HG03520 (cell line): ENCODE measurements at regions not wholly inside any gene's neighbourhood (a gene's known extent, or its start where the extent isn't known, plus 50 kb on each side); places are given as distances from the start of the nearest gene placed in this dataset.
"Not testable (repeated sequence)": the region's sequence is repeated elsewhere in the genome, so short reads cannot be mapped to it uniquely, and the experiment has no call there.

ENCODE experiments used
- ATAC-seq: cut with Tn5 transposase; IDR thresholded peaks from one replicate; pipeline ENCODE4 v1.9.1; 2021; ENCODE audit warnings: mild to moderate bottlenecking, moderate library complexity; ENCODE audit not compliant: unreplicated experiment

- ATAC-seq = no peak
Observed at GRCh38 chr7:67608806-67609205, 612.2 kb downstream of the TYW1 start.

GRCh38 chr7:67610897-67611296 is 614.3 kb downstream of the TYW1 start:
- no peak for ATAC-seq

DNA sequence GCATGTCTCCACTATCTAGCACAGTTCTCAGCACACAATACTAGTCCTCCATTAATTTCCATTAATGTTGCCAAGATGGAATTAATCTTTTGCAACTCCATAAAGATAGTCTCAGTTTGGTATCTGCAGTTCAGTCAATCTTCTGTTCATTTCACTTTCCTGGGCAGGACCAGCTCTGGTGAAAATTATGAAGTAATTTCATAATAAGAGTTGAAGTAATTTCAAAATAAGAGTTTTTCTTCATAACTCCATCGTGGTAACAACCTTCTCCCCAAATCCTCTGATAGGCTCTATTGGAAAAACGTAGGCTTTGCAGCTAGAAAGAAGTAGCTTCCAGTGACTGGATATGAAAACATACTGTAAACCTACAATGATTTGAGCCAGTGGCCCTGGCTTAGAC is 618.2 kb downstream of the TYW1 start:
- no peak for ATAC-seq

DNA sequence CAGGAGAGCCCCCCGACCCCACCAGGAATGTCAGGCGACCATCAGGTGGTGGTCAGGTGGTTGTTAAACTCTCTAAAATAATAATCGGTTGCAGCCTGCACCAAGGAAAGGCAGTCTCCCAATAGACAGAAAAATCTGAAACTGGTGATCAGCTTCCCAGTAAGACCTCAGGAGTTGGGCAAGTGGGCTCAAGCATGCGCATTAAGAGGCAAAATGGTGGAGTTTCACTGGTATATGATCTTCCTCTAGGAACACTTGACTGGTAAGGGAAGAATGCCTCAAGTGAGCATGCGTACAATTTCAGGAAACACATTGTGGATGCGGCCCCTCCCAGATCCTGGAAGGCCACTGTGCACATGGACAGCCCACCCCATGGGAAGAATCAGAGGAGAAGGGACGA is 619.9 kb downstream of the TYW1 start:
- ATAC-seq = no peak

- no peak for ATAC-seq
Observed at GRCh38 chr7:67618556-67619162, 622.0 kb downstream of the TYW1 start.

GRCh38 chr7:67619175-67619574 is 622.5 kb downstream of the TYW1 start:
- no peak for ATAC-seq

- ATAC-seq = no peak
Observed at GRCh38 chr7:67620216-67620933, 623.7 kb downstream of the TYW1 start.

DNA sequence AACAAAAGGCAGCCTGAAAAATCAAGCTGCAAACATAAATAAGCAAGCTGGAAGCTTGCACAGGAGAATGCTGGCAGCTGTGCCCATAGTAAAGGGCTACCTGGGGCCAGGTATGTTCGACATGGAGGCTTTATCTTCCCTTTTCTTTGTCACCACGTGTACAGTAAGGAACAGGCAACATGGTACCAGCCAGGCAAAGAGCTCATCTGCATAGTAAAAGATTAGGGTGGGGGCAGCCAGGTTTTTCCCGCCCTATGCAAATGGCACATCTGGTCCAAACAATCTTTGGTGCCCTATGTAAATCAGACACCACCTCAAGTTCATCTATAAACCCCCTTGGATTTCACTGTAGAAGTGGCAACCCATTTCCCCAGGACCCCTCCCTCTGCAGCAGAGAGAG is 625.1 kb downstream of the TYW1 start:
- ATAC-seq = no peak

DNA sequence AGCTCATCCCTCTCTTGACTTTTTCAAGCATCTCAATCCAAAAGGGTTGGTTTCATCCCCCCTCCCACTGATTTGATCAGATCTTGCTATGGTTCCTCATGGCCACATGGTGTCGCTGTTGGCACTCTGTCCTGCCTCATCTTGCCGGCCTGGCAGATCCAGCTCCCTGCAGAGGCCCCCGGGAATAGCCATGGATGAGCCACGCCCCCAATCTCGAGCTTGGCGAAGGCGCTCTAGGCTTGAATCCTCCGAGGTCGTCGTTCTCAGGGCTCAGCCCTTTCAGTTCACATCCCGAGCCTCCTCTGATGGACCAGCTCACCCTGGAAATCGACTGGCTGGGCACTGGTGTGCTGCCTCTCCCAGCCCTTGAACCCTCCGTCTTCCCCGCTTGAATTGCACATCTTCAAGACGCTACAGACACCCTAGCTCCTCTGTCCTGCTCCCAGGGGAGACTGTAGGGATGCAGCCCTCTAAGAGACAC is 628.7 kb downstream of the TYW1 start:
- ATAC-seq = no peak

- ATAC-seq = no peak
Observed at GRCh38 chr7:67631476-67631875, 634.8 kb downstream of the TYW1 start.

- ATAC-seq = no peak
Observed at GRCh38 chr7:67635271-67635670, 638.6 kb downstream of the TYW1 start.

DNA sequence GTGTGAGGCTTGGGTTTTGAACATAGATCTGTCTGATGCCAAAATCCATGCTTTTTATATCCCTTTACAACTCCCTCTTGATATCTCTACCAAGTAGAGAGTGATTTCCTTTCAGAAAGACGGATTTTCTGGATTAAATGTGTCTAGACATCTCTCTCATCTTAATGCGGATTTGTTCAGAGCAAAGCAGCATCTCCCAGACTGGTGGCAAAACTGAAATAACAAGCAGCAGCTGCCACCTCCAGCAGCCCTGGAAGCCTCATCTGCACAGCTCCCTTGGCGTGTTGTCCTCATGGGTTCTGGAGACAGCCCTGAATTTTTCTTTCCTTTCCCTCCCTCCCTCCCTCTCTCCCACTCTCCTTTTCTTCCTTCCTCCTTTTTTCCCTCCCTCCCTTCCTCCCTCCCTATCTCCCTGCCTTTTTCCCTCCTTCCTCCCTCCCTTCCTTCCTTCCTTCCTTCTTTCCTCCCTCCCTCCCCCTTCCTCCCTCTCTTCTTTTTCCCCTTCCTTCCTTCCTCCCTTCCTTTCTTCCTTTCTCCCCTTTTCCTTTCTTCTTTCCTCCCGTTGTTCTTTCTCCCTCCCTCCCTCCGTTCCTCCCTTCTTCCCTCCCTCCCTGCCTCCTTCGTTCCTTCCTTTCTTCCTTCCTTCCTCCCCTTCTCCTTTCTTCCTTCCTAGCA is 639.9 kb downstream of the TYW1 start:
- ATAC-seq = no peak

DNA sequence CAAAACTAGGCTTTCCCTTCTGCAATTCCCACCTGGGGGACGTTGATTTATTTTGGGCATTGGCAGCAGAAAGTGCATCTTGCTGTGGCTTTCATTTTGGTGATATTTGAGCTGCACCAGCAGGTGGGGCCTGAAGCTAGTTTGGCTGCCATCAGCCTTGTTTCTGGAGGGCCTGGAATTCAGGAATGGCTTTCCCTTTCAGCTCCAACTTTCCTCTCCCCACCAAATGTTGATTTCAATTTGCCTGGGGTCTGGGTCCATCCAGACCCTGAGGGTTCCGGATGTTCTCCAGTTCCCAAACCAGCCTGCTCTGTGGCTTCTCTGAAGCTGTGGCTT is 640.4 kb downstream of the TYW1 start:
- no peak for ATAC-seq

DNA sequence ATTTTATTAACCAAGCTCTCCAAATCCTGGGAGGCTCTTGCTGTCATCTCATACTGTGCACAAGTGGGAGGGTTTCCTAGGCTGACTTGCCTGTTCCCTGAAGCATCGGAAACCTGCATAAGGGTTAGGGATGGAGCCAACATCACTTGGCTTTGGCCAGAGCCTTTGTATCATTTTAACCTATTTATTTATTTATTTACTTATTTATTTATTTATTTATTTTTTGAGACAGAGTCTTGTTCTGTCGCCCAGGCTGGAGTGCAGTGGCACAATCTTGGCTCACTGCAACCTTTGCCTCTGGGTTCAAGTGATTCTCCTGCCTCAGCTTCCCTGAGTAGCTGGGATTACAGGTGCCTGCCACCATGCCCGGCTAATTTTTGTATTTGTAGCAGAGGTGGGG is 645.9 kb downstream of the TYW1 start:
- ATAC-seq = not testable (repeated sequence)

DNA sequence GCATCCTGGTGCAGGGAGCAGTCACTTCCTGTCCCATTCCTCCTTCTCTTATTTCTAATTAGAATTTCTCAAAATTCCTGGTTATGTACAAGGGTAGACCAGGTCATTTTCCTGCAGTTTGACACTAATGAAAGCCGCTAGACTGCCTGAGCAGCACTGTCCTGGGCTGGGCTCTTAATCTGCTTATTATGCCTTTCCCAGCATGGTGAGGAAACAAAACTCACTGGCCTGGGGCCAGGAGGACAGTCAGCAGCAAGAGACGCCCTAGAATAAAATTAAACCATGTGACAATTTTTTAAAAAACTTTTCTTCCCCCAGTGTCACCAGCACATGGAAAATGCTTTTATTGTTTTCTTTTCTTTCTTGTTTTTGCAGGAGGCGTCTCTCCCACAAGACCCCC is 647.5 kb downstream of the TYW1 start:
- no peak for ATAC-seq

DNA sequence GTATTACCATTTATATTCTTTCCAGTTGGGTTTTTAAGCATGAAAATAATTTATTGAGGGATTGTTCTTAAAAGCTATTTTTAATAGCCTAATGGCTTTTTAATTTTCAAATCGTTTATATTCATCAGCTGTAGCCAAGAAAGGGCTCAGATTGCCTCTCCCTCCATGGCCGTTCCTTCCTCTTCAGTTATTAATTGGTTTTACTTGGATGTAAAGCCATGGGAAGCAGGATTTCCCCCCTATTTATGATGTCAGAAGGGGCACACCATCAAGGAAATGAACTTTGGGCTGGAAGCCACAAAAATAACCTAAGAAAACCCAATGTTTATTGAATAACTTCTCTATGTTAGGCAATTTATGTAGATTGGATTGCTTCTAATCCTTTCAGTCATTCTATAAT is 656.3 kb downstream of the TYW1 start:
- ATAC-seq = no peak

- ATAC-seq = no peak
Observed at GRCh38 chr7:67653856-67654454, 657.3 kb downstream of the TYW1 start.

- ATAC-seq = no peak
Observed at GRCh38 chr7:67654642-67655041, 658.0 kb downstream of the TYW1 start.

DNA sequence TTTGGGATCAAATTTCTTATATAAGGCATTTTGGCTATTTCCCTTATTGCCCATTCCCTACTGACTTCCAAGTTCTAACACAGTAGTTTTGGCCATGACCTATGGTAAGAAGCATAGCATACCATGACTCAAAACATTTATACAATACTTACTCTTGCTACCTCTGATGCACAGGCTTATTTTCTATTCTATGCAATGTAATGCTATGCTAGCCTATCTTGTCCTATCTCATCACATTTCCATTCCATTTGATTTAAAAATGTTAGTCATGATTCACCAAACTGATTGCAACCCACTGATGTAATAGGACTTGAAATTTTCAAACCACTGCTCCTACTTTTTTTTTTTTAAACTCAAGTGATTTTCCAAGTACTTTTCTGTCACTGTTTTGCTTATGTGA is 658.5 kb downstream of the TYW1 start:
- ATAC-seq = no peak

DNA sequence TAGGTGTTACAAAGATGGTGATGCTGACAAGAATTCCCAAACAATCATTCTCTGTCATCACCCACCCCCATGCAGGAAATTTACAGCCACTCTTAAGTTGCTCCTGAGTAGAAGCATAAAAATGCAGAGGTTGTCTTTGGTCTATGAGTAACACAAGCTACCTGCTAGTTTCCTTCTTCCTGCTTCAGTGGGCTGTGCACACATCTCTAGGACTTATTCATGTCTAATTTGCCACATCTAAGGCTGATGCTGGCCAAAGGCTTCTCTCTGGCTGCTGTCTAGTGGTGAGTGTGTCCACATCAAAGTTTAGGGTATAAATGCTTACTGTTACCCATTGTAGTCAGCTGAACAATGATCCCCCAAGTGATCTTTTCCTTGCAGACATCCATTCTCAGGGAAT is 662.5 kb downstream of the TYW1 start:
- no peak for ATAC-seq

GRCh38 chr7:67662804-67663203 is 666.2 kb downstream of the TYW1 start:
- no peak for ATAC-seq

DNA sequence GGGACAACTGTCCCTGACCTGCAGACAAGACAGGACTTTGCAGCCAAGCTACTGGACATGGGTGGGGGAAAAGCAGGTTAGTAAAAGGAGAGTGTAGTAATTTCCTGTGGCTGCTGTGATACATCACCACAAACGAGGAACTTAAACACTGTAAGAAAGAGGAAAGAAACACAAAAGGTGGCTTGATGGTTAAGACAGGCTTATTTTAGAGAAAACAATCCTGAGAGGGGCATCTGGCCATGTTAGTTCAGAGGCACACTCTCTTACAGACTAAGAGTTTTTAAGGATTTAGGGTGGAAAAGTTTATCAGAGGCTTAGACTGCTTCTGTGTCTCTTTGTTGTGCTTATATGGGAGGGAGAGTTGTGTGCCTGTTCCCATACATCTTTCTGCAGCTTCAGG is 667.0 kb downstream of the TYW1 start:
- no peak for ATAC-seq
